Endodermal cell (in vitro differentiated cells): ENCODE measurements at regions not wholly inside any gene's neighbourhood (a gene's known extent, or its start where the extent isn't known, plus 50 kb on each side); places are given as distances from the start of the nearest gene placed in this dataset.

ENCODE experiments used
- DNase-seq: peaks from one replicate; pipeline ENCODE4 v3.0.0-alpha.2; 2017
- H3K27ac ChIP-seq: 2 replicates; pipeline ENCODE4 v1.5.1; 2013; ENCODE audit warnings: mild to moderate bottlenecking, low read depth, low read length, moderate library complexity
- H3K27me3 ChIP-seq: 2 replicates; pipeline ENCODE4 v1.6.1; 2013; ENCODE audit warnings: mild to moderate bottlenecking, low read length, moderate library complexity; ENCODE audit not compliant: insufficient read depth, control insufficient read depth, poor library complexity, severe bottlenecking
- H3K36me3 ChIP-seq: 2 replicates; pipeline ENCODE4 v1.7.0; 2013; ENCODE audit warnings: mild to moderate bottlenecking, low read length, moderate library complexity; ENCODE audit not compliant: control insufficient read depth, insufficient read depth
- H3K4me1 ChIP-seq: one replicate; pipeline ENCODE4 v1.7.0; 2013; ENCODE audit warnings: low read length; ENCODE audit not compliant: control insufficient read depth, insufficient read depth
- H3K4me3 ChIP-seq: 2 replicates; pipeline ENCODE4 v1.5.1; 2013; ENCODE audit warnings: mild to moderate bottlenecking, low read length, moderate library complexity
- H3K9ac ChIP-seq: 2 replicates; pipeline ENCODE4 v1.6.1; 2013; ENCODE audit warnings: mild to moderate bottlenecking, low read length, moderate library complexity; ENCODE audit not compliant: poor library complexity, severe bottlenecking; ENCODE audit errors: extremely low read depth
- H3K9me3 ChIP-seq: 2 replicates; pipeline ENCODE4 v1.6.1; 2013; ENCODE audit warnings: mild to moderate bottlenecking, low read length, moderate library complexity; ENCODE audit not compliant: control insufficient read depth
- H3K27ac Mint-ChIP-seq: 2 replicates; pipeline ENCODE4 v1.8.0; 2020; ENCODE audit warnings: mixed read lengths
- H3K27me3 Mint-ChIP-seq: 2 replicates; pipeline ENCODE4 v1.8.0; 2021; ENCODE audit warnings: mild to moderate bottlenecking, mixed read lengths; ENCODE audit not compliant: insufficient read depth
- H3K36me3 Mint-ChIP-seq: 2 replicates; pipeline ENCODE4 v1.8.0; 2020; ENCODE audit warnings: low read depth, mixed read lengths
- H3K4me1 Mint-ChIP-seq: 2 replicates; pipeline ENCODE4 v1.8.0; 2020; ENCODE audit warnings: mixed read lengths
- H3K4me3 Mint-ChIP-seq: 2 replicates; pipeline ENCODE4 v1.8.0; 2020; ENCODE audit warnings: mild to moderate bottlenecking, moderate library complexity, mixed read lengths
- H3K9me3 Mint-ChIP-seq: 2 replicates; pipeline ENCODE4 v1.8.0; 2020; ENCODE audit warnings: mild to moderate bottlenecking, mixed read lengths
- CTCF ChIP-seq: fragments of 200-600 bp; sonication (generic); conservative IDR thresholded peaks from 2 replicates; pipeline ENCODE4 v1.5.0; 2021; ENCODE audit warnings: antibody characterized with exemption, mild to moderate bottlenecking
- WGBS, 2 experiments: methylation state at CpG; one replicate each; pipeline versions ENCODE4 v1.1.5 to v1.1.7; 2013; ENCODE audit warnings: missing lambda C conversion rate in 2 of 2, mixed read lengths in 1 of 2; ENCODE audit not compliant: insufficient coverage in 1 of 2, insufficient read length in 1 of 2; 5-methylcytosine and 5-hydroxymethylcytosine counted together

GRCh38 chr3:137172728-137173127 is 214.9 kb downstream of the IL20RB start:
- peaks cover 3% of the 10 kb centered on the region for H3K27me3 Mint-ChIP-seq
- no peaks in the 10 kb centered on the region for H3K36me3 ChIP-seq
- H3K4me3 ChIP-seq, result no peak overlapping the region
- peaks cover 4% of the 10 kb centered on the region for H3K9me3 Mint-ChIP-seq
- no peaks in the 10 kb centered on the region for H3K4me1 ChIP-seq
- no peaks in the 10 kb centered on the region for H3K27me3 ChIP-seq
- H3K36me3 Mint-ChIP-seq, result no peaks in the 10 kb centered on the region
- H3K9me3 ChIP-seq, result no peaks in the 10 kb centered on the region
- peaks cover 3% of the 10 kb centered on the region for H3K4me1 Mint-ChIP-seq
- no peak for TF ChIP-seq CTCF
- WGBS, 2 experiments, result 92% methylated on average over 1 of the region's 1 CpG; no CpG with 5 or more reads in 1 of the 2 experiments
- H3K4me3 Mint-ChIP-seq, result no peak overlapping the region
- DNase-seq, result no peak
- no peak overlapping the region for H3K27ac ChIP-seq
- H3K27ac Mint-ChIP-seq, result no peak overlapping the region
- H3K9ac ChIP-seq, result no peak overlapping the region

- peaks cover 3% of the 10 kb centered on the region for H3K4me1 Mint-ChIP-seq
- Histone ChIP-seq H3K4me1 (no peaks in the 10 kb centered on the region), H3K27me3 (no peaks in the 10 kb centered on the region), H3K9ac (no peak overlapping the region), H3K4me3 (no peak overlapping the region), H3K36me3 (no peaks in the 10 kb centered on the region), H3K27ac (no peak overlapping the region), H3K9me3 (no peaks in the 10 kb centered on the region)
- TF ChIP-seq CTCF, result peak; percentile 32
- no peaks in the 10 kb centered on the region for H3K36me3 Mint-ChIP-seq
- H3K27me3 Mint-ChIP-seq, result peaks cover 3% of the 10 kb centered on the region
- DNase-seq, result no peak
- 83 to 92% methylated on average over 1 to 2 of the region's 2 CpGs for WGBS, 2 experiments
- no peak overlapping the region for H3K4me3 Mint-ChIP-seq
- peaks cover 4% of the 10 kb centered on the region for H3K9me3 Mint-ChIP-seq
- H3K27ac Mint-ChIP-seq, result no peak overlapping the region
Observed at GRCh38 chr3:137174514-137174913, 216.7 kb downstream of the IL20RB start.

- Histone ChIP-seq H3K9me3 (peaks cover 18% of the 10 kb centered on the region), H3K36me3 (no peaks in the 10 kb centered on the region), H3K27ac (no peak overlapping the region), H3K27me3 (no peaks in the 10 kb centered on the region), H3K9ac (no peak overlapping the region), H3K4me3 (no peak overlapping the region), H3K4me1 (no peaks in the 10 kb centered on the region)
- H3K4me1 Mint-ChIP-seq, result no peaks in the 10 kb centered on the region
- WGBS, 2 experiments, result 81% methylated on average over 2 of the region's 2 CpGs; no CpG with 5 or more reads in 1 of the 2 experiments
- H3K27ac Mint-ChIP-seq, result no peak overlapping the region
- DNase-seq, result no peak
- H3K27me3 Mint-ChIP-seq, result peaks cover 2% of the 10 kb centered on the region
- H3K9me3 Mint-ChIP-seq, result peaks cover 29% of the 10 kb centered on the region
- no peak overlapping the region for H3K4me3 Mint-ChIP-seq
- no peaks in the 10 kb centered on the region for H3K36me3 Mint-ChIP-seq
- no peak for TF ChIP-seq CTCF
Observed at GRCh38 chr3:137180220-137180619, 222.4 kb downstream of the IL20RB start.
